ENCODE measurements at regions not wholly inside any gene's neighbourhood (a gene's known extent, or its start where the extent isn't known, plus 50 kb on each side); places are given as distances from the start of the nearest gene placed in this dataset.

DNA sequence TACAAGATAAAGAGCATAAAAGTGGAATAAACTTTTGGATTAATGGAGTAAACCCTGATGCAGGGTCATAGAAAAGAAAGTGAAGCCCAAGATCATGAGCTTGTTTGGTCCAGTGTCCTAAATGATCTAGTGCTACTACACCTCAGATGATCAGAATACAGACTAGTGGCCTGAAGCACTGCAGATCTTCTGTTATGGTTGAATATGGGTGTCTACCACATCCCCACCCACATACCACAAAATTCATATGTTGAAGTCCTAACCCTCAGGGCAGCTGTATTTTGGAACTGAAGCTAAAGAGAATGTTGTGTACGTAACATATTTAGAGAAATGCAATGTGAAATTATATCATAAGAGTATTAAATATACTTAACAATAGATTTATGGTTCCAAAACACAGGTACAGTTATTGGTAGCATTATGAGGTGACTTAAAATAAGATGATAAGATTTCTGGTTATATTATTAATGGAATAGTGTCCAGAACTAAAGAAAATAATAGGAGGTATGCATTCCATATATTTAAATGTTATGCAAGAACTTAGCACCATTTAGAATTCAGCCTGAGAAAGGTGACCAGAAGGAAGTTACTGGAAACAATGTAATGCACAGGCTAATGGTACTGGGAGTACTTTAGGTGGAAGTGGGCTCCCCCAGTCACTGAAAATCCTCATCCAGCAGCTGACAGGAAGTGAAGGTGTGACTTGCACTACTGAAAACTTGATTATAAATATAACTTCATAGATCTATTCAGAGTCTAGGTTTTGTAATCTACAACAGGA is 1155.1 kb downstream of the TAF11L14 start:
- Histone ChIP-seq H3K36me3 (replicated peaks) (no peaks in the 10 kb centered on the region), H3K27ac (no peak overlapping the region), H3K27me3 (replicated peaks) (no peaks in the 10 kb centered on the region), H3K4me3 (ENCODE audit: low read depth, low read length) (no peak overlapping the region)
- TF ChIP-seq, protein P1, sequence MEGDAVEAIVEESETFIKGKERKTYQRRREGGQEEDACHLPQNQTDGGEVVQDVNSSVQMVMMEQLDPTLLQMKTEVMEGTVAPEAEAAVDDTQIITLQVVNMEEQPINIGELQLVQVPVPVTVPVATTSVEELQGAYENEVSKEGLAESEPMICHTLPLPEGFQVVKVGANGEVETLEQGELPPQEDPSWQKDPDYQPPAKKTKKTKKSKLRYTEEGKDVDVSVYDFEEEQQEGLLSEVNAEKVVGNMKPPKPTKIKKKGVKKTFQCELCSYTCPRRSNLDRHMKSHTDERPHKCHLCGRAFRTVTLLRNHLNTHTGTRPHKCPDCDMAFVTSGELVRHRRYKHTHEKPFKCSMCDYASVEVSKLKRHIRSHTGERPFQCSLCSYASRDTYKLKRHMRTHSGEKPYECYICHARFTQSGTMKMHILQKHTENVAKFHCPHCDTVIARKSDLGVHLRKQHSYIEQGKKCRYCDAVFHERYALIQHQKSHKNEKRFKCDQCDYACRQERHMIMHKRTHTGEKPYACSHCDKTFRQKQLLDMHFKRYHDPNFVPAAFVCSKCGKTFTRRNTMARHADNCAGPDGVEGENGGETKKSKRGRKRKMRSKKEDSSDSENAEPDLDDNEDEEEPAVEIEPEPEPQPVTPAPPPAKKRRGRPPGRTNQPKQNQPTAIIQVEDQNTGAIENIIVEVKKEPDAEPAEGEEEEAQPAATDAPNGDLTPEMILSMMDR (IDR thresholded peaks at IDR 0.05; ENCODE audit: low read depth, low read length, missing control alignments): no peak
- in situ Hi-C loops (cut with HindIII; ENCODE audit: low pct_ligation_motif_present, low sequenced_read_pairs): no loop called here
- no peak for DNase-seq

DNA sequence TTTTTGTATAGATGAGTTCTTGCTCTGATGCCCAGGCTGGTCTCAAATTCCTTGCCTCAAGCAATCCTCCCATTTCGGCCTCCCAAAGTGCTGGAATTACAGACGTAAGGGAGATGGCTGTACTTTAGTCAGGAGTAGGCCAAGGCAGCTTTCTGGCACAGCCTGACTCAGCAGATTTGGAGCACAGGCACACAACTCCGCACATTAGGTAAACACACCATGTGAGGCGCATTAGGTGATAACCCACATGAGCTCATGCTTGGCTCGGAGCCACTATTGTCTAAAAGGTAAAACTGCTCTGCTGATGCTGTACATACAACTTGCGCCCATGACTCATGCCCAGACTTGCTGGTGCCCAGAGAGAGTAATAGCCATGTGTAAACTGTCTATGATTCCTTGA is 1157.9 kb downstream of the TAF11L14 start:
- in situ Hi-C loops (cut with HindIII; ENCODE audit: low pct_ligation_motif_present, low sequenced_read_pairs): no loop called here
- no peak overlapping the region for H3K27ac ChIP-seq
- TF ChIP-seq, protein P1 (IDR thresholded peaks at IDR 0.05; ENCODE audit: low read depth, low read length, missing control alignments): no peak

DNA sequence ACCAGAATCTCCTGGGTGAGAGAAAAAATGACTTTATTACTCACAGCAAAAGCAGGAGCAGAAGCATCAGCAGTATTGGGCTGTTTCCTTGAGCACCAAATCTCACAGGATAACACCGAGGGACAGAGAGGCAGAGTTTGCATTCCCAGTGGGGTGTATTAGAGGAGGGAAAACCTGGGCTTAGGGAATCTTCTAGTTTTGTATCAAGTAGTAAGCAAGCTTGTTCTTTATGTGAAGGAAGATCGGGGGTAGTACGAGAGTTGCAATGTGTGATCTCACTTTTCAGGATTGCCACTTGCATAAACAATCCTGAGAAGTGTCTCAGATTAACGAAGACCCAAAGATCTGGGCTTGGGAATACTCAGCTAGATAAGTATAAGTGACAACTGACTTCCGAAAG is 1163.0 kb downstream of the TAF11L14 start:
- no peak for DNase-seq
- no peak overlapping the region for H3K4me3 ChIP-seq (ENCODE audit: low read depth, low read length)
- in situ Hi-C loops (cut with HindIII; ENCODE audit: low pct_ligation_motif_present, low sequenced_read_pairs): no loop called here
- no peaks in the 10 kb centered on the region for H3K27me3 ChIP-seq (replicated peaks)
- TF ChIP-seq, protein P1 (IDR thresholded peaks at IDR 0.05; ENCODE audit: low read depth, low read length, missing control alignments): no peak
- H3K36me3 ChIP-seq (replicated peaks): no peaks in the 10 kb centered on the region
- no peak overlapping the region for H3K27ac ChIP-seq

More for the DNA sequence above, 1157.9 kb downstream of the TAF11L14 start:
- DNase-seq: no peak
- no peak overlapping the region for H3K4me3 ChIP-seq (ENCODE audit: low read depth, low read length)
- no peaks in the 10 kb centered on the region for H3K36me3 ChIP-seq (replicated peaks)
- no peaks in the 10 kb centered on the region for H3K27me3 ChIP-seq (replicated peaks)

DNA sequence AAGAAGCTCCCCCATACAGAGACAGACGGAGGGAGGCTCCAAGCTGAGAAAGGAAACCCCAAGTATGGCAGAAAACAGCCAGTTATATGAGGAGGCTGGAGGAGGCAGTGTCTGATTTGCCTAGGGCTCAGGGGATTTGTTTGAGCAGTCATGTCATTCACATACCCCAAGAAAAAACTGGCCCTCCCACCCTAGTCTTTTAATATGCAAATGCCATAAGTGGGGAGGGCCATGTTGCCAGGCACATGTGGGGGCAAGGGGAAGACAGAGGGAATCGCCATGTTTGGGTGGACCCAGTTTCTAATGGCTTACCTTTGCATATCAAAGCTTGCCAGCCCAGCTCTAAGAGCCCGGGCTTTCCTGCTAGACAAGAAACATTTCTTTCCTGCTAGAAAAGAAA is 1163.8 kb downstream of the TAF11L14 start:
- in situ Hi-C loops (cut with HindIII; ENCODE audit: low pct_ligation_motif_present, low sequenced_read_pairs): no loop called here
- TF ChIP-seq, protein P1 (IDR thresholded peaks at IDR 0.05; ENCODE audit: low read depth, low read length, missing control alignments): no peak
- Histone ChIP-seq H3K27ac (no peak overlapping the region), H3K27me3 (replicated peaks) (no peaks in the 10 kb centered on the region), H3K36me3 (replicated peaks) (no peaks in the 10 kb centered on the region), H3K4me3 (ENCODE audit: low read depth, low read length) (no peak overlapping the region)
- DNase-seq: no peak

DNA sequence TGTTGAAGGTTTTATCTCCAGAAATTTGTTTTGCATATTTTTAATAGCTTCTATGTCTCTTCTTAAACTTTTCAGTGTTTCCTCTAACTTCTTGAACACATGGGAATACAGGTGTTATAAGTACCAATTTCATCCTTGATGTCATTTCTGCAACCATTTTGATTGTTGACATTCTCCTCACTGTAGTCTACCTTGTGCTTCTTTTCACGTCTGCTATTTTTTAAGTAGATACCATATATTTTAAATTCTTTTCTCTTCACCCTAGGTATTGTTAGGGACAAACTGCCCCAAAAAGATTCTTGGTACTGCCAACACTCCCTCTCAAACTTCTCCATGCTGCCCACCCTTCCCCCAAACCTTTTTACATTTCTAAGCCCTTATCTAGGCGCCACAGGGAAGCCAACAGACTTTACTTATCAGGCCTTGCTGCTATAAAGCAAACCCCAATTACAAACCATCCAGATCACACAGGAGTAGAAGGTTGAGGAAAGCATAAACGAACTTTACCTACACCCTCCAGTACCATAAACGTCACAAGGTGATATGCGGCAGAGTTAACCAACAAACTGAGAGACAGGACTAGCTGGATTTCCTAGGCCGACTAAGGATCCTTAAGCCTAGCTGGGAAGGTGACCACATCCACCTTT is 1165.3 kb downstream of the TAF11L14 start:
- DNase-seq: no peak

More for the DNA sequence above, 1165.3 kb downstream of the TAF11L14 start:
- in situ Hi-C loops (cut with HindIII; ENCODE audit: low pct_ligation_motif_present, low sequenced_read_pairs): no loop called here
- Histone ChIP-seq H3K36me3 (replicated peaks) (no peaks in the 10 kb centered on the region), H3K27me3 (replicated peaks) (no peaks in the 10 kb centered on the region), H3K4me3 (ENCODE audit: low read depth, low read length) (no peak overlapping the region), H3K27ac (no peak overlapping the region)
- TF ChIP-seq, protein P1 (IDR thresholded peaks at IDR 0.05; ENCODE audit: low read depth, low read length, missing control alignments): no peak
